Naive thymus-derived CD8-positive, alpha-beta T cell (primary cell): ENCODE measurements at regions not wholly inside any gene's neighbourhood (a gene's known extent, or its start where the extent isn't known, plus 50 kb on each side); places are given as distances from the start of the nearest gene placed in this dataset.
A peak's percentile ranks its signal among the peaks of the same experiment; 100 is the strongest.
"Not testable (repeated sequence)": the region's sequence is repeated elsewhere in the genome, so short reads cannot be mapped to it uniquely, and the experiment has no call there.

Source experiments
- ATAC-seq, 2 donors: fragments of 150-1000 bp; cut with Tn5 transposase in 1 of 2; sonication (Bioruptor Pico), chemical (Tn5 transposase) in 1 of 2; 1 replicate in 1 of 2; 2 replicates in 1 of 2; pipeline ENCODE4 v1.10.0; 2021; ENCODE audit warnings: mild to moderate bottlenecking in 2 of 2, moderate library complexity in 2 of 2
- POLR2A ChIA-PET: fragments of 350-600 bp; sonication (Branson Sonifier 250); formaldehyde crosslinking; loops from one replicate; lab custom pipeline; 2021; ENCODE audit warnings: antibody characterized with exemption; lab: Charles Lee
- DNase-seq, 10 donors: peaks; one replicate each; pipeline versions ENCODE4 v3.0.0 to v3.0.0-alpha.2; 2020 to 2022
- H3K27ac Mint-ChIP-seq, 10 donors: one replicate each; pipeline ENCODE4 v1.8.0; 2020 to 2022; ENCODE audit warnings: mild to moderate bottlenecking in 10 of 10, mixed read lengths in 10 of 10, moderate library complexity in 4 of 10, inconsistent platforms in 1 of 10
- H3K27me3 Mint-ChIP-seq, 5 donors: one replicate each; pipeline ENCODE4 v1.8.0; 2021 to 2022; ENCODE audit warnings: mixed read lengths in 5 of 5
- H3K36me3 Mint-ChIP-seq, 3 donors: one replicate each; pipeline ENCODE4 v1.8.0; 2020 to 2022; ENCODE audit warnings: mixed read lengths in 3 of 3, mild to moderate bottlenecking in 2 of 3, inconsistent platforms in 1 of 3
- H3K4me1 Mint-ChIP-seq, 4 donors: one replicate each; pipeline ENCODE4 v1.8.0; 2021 to 2022; ENCODE audit warnings: mixed read lengths in 4 of 4
- H3K4me3 Mint-ChIP-seq, 10 donors: one replicate each; pipeline ENCODE4 v1.8.0; 2020 to 2022; ENCODE audit warnings: mild to moderate bottlenecking in 10 of 10, mixed read lengths in 10 of 10, moderate library complexity in 6 of 10, inconsistent platforms in 1 of 10
- H3K9me3 Mint-ChIP-seq, 9 donors: one replicate each; pipeline ENCODE4 v1.8.0; 2020 to 2022; ENCODE audit warnings: mixed read lengths in 9 of 9, mild to moderate bottlenecking in 3 of 9, inconsistent platforms in 1 of 9, moderate library complexity in 1 of 9

- DNase-seq (peak; percentile 45 to 83 (median 71)), ATAC-seq (peak; percentile 90 to 97)
- H3K36me3 Mint-ChIP-seq = no peaks in the 10 kb centered on the region
- no peak overlapping the region for H3K4me3 Mint-ChIP-seq
- POLR2A ChIA-PET = interaction anchor here (1.1 kb wide), 1 partner anchor 24 kb away, joined by 3 read pairs; no protein-coding TSS in a partner anchor
- no peaks in the 10 kb centered on the region for H3K9me3 Mint-ChIP-seq
- H3K27ac Mint-ChIP-seq = no peak overlapping the region
- H3K27me3 Mint-ChIP-seq = peaks cover 0 to 5% (median 0%) of the 10 kb centered on the region in 5 donors
- H3K4me1 Mint-ChIP-seq = peaks cover 2 to 12% (median 9%) of the 10 kb centered on the region in 4 donors
Observed at GRCh38 chr20:40962733-40963504, 65.7 kb upstream of the TOP1 start.

GRCh38 chr20:40963505-40963845, 65.1 kb upstream of the TOP1 start:
- H3K27me3 Mint-ChIP-seq = peaks cover 0 to 5% (median 0%) of the 10 kb centered on the region in 5 donors
- DNase-seq (no peak), ATAC-seq (no peak)
- H3K9me3 Mint-ChIP-seq = no peaks in the 10 kb centered on the region
- H3K4me3 Mint-ChIP-seq = no peak overlapping the region
- peaks cover 2 to 12% (median 9%) of the 10 kb centered on the region in 4 donors for H3K4me1 Mint-ChIP-seq
- POLR2A ChIA-PET = interaction anchor here (1.1 kb wide), 1 partner anchor 24 kb away, joined by 3 read pairs; no protein-coding TSS in a partner anchor
- no peaks in the 10 kb centered on the region for H3K36me3 Mint-ChIP-seq
- H3K27ac Mint-ChIP-seq = no peak overlapping the region

DNA sequence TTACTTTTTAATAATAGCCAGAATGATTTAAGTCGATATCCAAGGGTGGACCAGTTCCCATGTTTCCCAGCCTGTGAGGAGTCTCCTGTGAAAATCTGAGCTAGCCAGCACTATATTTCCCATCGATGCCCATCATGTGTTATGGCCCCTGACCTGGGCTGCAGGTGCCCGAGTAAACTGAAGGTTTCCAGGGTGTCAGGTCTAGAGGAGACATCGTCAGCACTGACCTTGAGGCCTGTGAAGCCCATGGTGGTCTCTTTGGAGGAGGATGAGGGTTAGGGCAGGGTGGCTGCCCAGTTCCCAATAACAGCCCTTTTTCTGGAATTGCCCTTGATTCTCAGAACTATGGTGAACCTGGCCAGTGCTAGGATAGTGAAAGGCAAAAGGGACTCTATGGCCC, 63.0 kb upstream of the TOP1 start:
- Mint-ChIP-seq H3K4me1 (peaks cover 5 to 21% (median 18%) of the 10 kb centered on the region in 4 donors), H3K9me3 (no peaks in the 10 kb centered on the region), H3K4me3 (no peak overlapping the region), H3K27me3 (peaks cover 0 to 3% (median 0%) of the 10 kb centered on the region in 5 donors), H3K36me3 (no peaks in the 10 kb centered on the region), H3K27ac (no peak overlapping the region)
- ATAC-seq (no peak), DNase-seq (no peak)
- POLR2A ChIA-PET = no interaction called here

DNA sequence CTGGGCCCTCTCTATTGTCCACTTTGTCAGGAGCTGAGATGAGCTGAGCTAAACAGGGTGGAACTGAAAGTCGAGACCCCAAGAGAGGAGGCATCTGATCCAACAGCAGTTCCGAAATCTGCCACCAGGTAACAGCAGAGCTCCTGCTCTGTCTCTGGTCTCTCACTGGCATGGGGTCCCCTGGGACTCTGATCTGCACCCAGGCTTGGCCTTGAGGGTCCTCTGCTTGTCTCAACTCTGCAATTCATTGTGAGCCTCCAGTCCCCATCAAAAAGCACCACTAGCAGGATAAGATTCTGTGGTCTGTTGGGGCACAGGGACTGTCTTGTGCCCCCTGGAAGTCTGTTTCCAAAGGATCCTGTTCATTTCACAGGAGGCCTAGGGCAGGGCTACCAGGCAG, 62.5 kb upstream of the TOP1 start:
- Mint-ChIP-seq H3K9me3 (no peaks in the 10 kb centered on the region), H3K36me3 (no peaks in the 10 kb centered on the region), H3K27ac (no peak overlapping the region), H3K4me3 (no peak overlapping the region), H3K27me3 (peaks cover 0 to 3% (median 0%) of the 10 kb centered on the region in 5 donors), H3K4me1 (peaks cover 5 to 21% (median 18%) of the 10 kb centered on the region in 4 donors)
- ATAC-seq (no peak), DNase-seq (no peak)
- POLR2A ChIA-PET = no interaction called here

DNA sequence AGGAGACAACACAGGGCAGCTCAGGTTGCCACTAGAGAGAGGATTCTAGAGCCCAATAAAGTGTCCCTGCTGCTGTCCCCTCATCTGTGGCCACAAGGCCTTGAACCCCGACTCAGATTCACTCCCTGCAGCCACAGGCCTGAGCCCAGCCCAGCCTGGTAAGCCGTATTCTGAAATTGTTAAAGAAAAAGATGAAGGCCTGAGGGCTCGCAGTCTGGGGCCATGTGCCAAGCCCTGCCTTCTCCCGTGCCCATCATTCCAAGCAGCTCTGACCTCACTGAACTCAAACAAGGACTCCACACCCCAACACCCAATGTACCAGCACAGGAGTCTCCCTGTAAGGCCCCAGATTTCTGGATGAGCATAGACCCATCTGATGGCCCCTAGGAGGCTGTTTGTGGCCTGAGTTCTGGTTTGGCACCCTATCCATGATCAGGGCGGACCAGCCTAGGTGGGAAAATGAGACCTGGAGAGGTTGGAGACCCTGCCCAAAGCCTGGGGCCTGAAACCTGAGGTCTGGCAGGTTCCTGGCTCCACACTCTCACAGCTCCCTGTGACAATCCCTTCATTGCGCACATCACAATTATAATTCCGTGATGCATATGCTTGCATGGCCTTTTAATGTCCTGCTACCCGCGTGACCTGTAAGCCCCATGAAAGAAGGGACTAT, 62.0 kb upstream of the TOP1 start:
- H3K27me3 Mint-ChIP-seq = peaks cover 0 to 3% (median 0%) of the 10 kb centered on the region in 5 donors
- H3K4me3 Mint-ChIP-seq = no peak overlapping the region
- POLR2A ChIA-PET = no interaction called here
- DNase-seq (no peak), ATAC-seq (no peak)
- H3K27ac Mint-ChIP-seq = no peak overlapping the region
- H3K4me1 Mint-ChIP-seq = peaks cover 5 to 17% (median 15%) of the 10 kb centered on the region in 4 donors
- H3K36me3 Mint-ChIP-seq = no peaks in the 10 kb centered on the region
- H3K9me3 Mint-ChIP-seq = no peaks in the 10 kb centered on the region

GRCh38 chr20:40967700-40968099, 60.9 kb upstream of the TOP1 start:
- POLR2A ChIA-PET = interaction anchor here (0.9 kb wide), 1 partner anchor 128 kb away, joined by 3 read pairs; no protein-coding TSS in a partner anchor
- H3K4me3 Mint-ChIP-seq = no peak overlapping the region
- no peaks in the 10 kb centered on the region for H3K36me3 Mint-ChIP-seq
- no peak for DNase-seq
- peaks cover 0 to 3% (median 0%) of the 10 kb centered on the region in 5 donors for H3K27me3 Mint-ChIP-seq
- no peak overlapping the region for H3K27ac Mint-ChIP-seq
- H3K9me3 Mint-ChIP-seq = no peaks in the 10 kb centered on the region
- ATAC-seq = no peak
- H3K4me1 Mint-ChIP-seq = peaks cover 5 to 10% (median 9%) of the 10 kb centered on the region in 4 donors

- not testable (repeated sequence) for H3K36me3 Mint-ChIP-seq, H3K9me3 Mint-ChIP-seq, H3K27me3 Mint-ChIP-seq, H3K4me1 Mint-ChIP-seq
- peak; percentile 97 to 99 for ATAC-seq
- POLR2A ChIA-PET = interaction anchor here (0.5 to 0.9 kb wide), 2 partner anchors 127 to 224 kb away, joined by 3 read pairs; no protein-coding TSS in a partner anchor
- peak overlapping the region; percentile 82 to 92 (median 88) for H3K4me3 Mint-ChIP-seq
- peak overlapping the region in 5 of 10 donors; percentile 22 to 88 (median 56) for H3K27ac Mint-ChIP-seq
- DNase-seq = peak; percentile 70 to 92 (median 84)
Observed at GRCh38 chr20:40968816-40969562, 59.6 kb upstream of the TOP1 start.

DNA sequence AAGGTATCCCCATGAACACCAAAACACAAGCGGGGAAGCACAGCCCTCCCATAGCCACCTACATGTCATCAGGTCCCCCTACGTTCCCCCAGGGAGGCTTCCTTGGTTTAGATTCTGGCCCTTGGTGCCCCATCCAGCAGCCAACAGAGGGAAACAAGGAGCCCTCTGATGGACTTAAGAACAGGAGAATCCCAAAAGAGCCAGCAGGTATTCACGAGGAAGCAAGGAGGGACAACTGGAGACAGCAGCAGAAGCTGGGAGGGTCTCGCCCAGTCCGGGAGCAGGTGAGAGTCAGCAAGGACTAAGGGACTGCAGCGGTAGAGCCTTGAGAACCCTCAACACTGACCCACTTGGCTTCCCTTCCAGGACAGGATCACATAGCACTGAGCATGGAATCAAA, 58.4 kb upstream of the TOP1 start:
- H3K27me3 Mint-ChIP-seq = peaks cover 0 to 3% (median 0%) of the 10 kb centered on the region in 5 donors
- H3K36me3 Mint-ChIP-seq = no peaks in the 10 kb centered on the region
- POLR2A ChIA-PET = no interaction called here
- no peaks in the 10 kb centered on the region for H3K9me3 Mint-ChIP-seq
- DNase-seq (no peak), ATAC-seq (no peak)
- H3K4me3 Mint-ChIP-seq = no peak overlapping the region
- no peak overlapping the region for H3K27ac Mint-ChIP-seq
- H3K4me1 Mint-ChIP-seq = peaks cover 4 to 10% (median 9%) of the 10 kb centered on the region in 4 donors

DNA sequence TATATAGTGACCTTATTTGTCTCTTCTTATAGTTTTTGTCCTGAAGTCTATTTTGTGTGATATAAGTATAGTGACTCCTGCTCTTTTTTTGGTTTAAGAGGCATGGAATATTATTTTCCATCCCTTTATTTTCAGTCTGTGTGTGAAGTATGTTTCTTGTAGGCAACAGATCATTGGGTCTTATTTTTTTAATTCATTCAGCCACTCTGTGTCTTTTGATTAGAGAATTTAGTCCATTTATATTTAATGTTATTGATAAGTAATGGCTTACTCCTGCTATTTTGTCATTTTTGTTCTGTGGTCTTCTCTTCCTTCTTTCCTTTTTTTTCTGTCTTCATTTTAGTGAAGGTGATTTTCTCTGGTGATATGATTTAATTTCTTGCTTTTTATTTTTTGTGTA, 51.4 kb upstream of the TOP1 start:
- Mint-ChIP-seq H3K36me3 (peaks cover 5 to 20% (median 14%) of the 10 kb centered on the region in 3 donors), H3K27ac (no peak overlapping the region), H3K4me1 (no peaks in the 10 kb centered on the region), H3K27me3 (peaks cover 3 to 26% (median 10%) of the 10 kb centered on the region in 5 donors), H3K4me3 (no peak overlapping the region), H3K9me3 (peaks cover 11 to 28% (median 21%) of the 10 kb centered on the region in 9 donors)
- POLR2A ChIA-PET = no interaction called here
- ATAC-seq = no peak
- no peak for DNase-seq

DNA sequence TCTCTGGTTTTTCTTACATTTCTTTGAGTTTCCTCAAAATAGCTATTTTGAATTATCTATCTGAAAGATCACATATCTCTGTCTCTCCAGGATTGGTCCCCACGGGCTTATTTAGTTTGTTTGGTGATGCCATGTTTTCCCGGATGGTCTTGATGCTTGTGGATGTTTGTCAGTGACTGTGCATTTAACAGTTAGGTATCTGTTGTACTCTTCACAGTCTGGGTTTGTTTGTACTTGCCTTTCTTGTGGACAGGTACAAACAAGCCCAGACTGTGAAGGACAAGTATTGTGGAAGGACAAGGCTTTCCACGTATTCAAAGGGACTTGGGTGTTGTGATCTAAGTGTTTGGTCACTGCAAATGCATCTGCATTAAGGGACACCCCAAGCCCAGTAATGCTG, 49.9 kb upstream of the TOP1 start:
- POLR2A ChIA-PET = no interaction called here
- H3K36me3 Mint-ChIP-seq = peaks cover 5 to 20% (median 14%) of the 10 kb centered on the region in 3 donors
- H3K27ac Mint-ChIP-seq = no peak overlapping the region
- DNase-seq (no peak), ATAC-seq (no peak)
- no peak overlapping the region for H3K4me3 Mint-ChIP-seq
- peaks cover 11 to 28% (median 21%) of the 10 kb centered on the region in 9 donors for H3K9me3 Mint-ChIP-seq
- H3K27me3 Mint-ChIP-seq = peaks cover 3 to 29% (median 10%) of the 10 kb centered on the region in 5 donors
- H3K4me1 Mint-ChIP-seq = peaks cover 0 to 3% (median 0%) of the 10 kb centered on the region in 4 donors
